Skin epidermis (tissue), 12 donors: ENCODE measurements at regions not wholly inside any gene's neighbourhood (a gene's known extent, or its start where the extent isn't known, plus 50 kb on each side); places are given as distances from the start of the nearest gene placed in this dataset.

Experiments
- H3K27ac ChIP-seq, 21 experiments: fragments of 200-600 bp; sonication (generic) in 11 of 21; one replicate each; pipeline ENCODE4 v1.5.0; 2020; ENCODE audit warnings: mild to moderate bottlenecking in 3 of 21, inconsistent platforms in 2 of 21, moderate library complexity in 2 of 21
- H3K4me3 ChIP-seq, 7 experiments: fragments of 200-600 bp; sonication (generic) in 2 of 7; one replicate each; pipeline ENCODE4 v1.5.0; 2020; ENCODE audit warnings: inconsistent platforms in 2 of 7, mild to moderate bottlenecking in 2 of 7, moderate library complexity in 1 of 7

GRCh38 chr4:181659876-181660275 is 583.3 kb upstream of the TENM3 start:
- Histone ChIP-seq H3K27ac (no peak overlapping the region), H3K4me3 (no peak overlapping the region)

- H3K27ac ChIP-seq = no peak overlapping the region
Observed at GRCh38 chr4:181661090-181661489, 582.1 kb upstream of the TENM3 start.

GRCh38 chr4:181661923-181662322 is 581.3 kb upstream of the TENM3 start:
- Histone ChIP-seq H3K4me3 (no peak overlapping the region), H3K27ac (no peak overlapping the region)

More at GRCh38 chr4:181661090-181661489, 582.1 kb upstream of the TENM3 start:
- H3K4me3 ChIP-seq = no peak overlapping the region

- H3K4me3 ChIP-seq = no peak overlapping the region
- no peak overlapping the region for H3K27ac ChIP-seq
Observed at GRCh38 chr4:181662383-181662782, 580.8 kb upstream of the TENM3 start.

GRCh38 chr4:181670506-181670905 is 572.7 kb upstream of the TENM3 start:
- no peak overlapping the region for H3K4me3 ChIP-seq
- no peak overlapping the region for H3K27ac ChIP-seq

GRCh38 chr4:181671672-181672071 is 571.5 kb upstream of the TENM3 start:
- no peak overlapping the region for H3K27ac ChIP-seq
- no peak overlapping the region for H3K4me3 ChIP-seq

GRCh38 chr4:181672751-181673150 is 570.5 kb upstream of the TENM3 start:
- no peak overlapping the region for H3K27ac ChIP-seq
- no peak overlapping the region for H3K4me3 ChIP-seq

GRCh38 chr4:181674315-181674875 is 568.8 kb upstream of the TENM3 start:
- Histone ChIP-seq H3K4me3 (no peak overlapping the region), H3K27ac (no peak overlapping the region)

GRCh38 chr4:181676546-181676945 is 566.7 kb upstream of the TENM3 start:
- H3K27ac ChIP-seq = no peak overlapping the region
- H3K4me3 ChIP-seq = no peak overlapping the region

- no peak overlapping the region for H3K4me3 ChIP-seq
Observed at GRCh38 chr4:181677201-181677600, 566.0 kb upstream of the TENM3 start.

GRCh38 chr4:181677621-181678020 is 565.6 kb upstream of the TENM3 start:
- Histone ChIP-seq H3K4me3 (no peak overlapping the region), H3K27ac (no peak overlapping the region)

More at GRCh38 chr4:181677201-181677600, 566.0 kb upstream of the TENM3 start:
- H3K27ac ChIP-seq = no peak overlapping the region

- Histone ChIP-seq H3K4me3 (no peak overlapping the region), H3K27ac (no peak overlapping the region)
Observed at GRCh38 chr4:181679754-181680153, 563.4 kb upstream of the TENM3 start.

- Histone ChIP-seq H3K27ac (no peak overlapping the region), H3K4me3 (no peak overlapping the region)
Observed at GRCh38 chr4:181682367-181683047, 560.7 kb upstream of the TENM3 start.

GRCh38 chr4:181684310-181684709 is 558.9 kb upstream of the TENM3 start:
- Histone ChIP-seq H3K27ac (no peak overlapping the region), H3K4me3 (no peak overlapping the region)

GRCh38 chr4:181685461-181685860 is 557.7 kb upstream of the TENM3 start:
- Histone ChIP-seq H3K4me3 (no peak overlapping the region), H3K27ac (no peak overlapping the region)

GRCh38 chr4:181685911-181686310 is 557.3 kb upstream of the TENM3 start:
- Histone ChIP-seq H3K27ac (no peak overlapping the region), H3K4me3 (no peak overlapping the region)

- Histone ChIP-seq H3K4me3 (no peak overlapping the region), H3K27ac (no peak overlapping the region)
Observed at GRCh38 chr4:181687116-181687515, 556.1 kb upstream of the TENM3 start.

- Histone ChIP-seq H3K27ac (no peak overlapping the region), H3K4me3 (no peak overlapping the region)
Observed at GRCh38 chr4:181688432-181688831, 554.8 kb upstream of the TENM3 start.

GRCh38 chr4:181688872-181689271 is 554.3 kb upstream of the TENM3 start:
- no peak overlapping the region for H3K27ac ChIP-seq
- no peak overlapping the region for H3K4me3 ChIP-seq

GRCh38 chr4:181690498-181690897 is 552.7 kb upstream of the TENM3 start:
- Histone ChIP-seq H3K27ac (no peak overlapping the region), H3K4me3 (no peak overlapping the region)

- H3K27ac ChIP-seq = no peak overlapping the region
- no peak overlapping the region for H3K4me3 ChIP-seq
Observed at GRCh38 chr4:181692965-181693364, 550.2 kb upstream of the TENM3 start.

- no peak overlapping the region for H3K4me3 ChIP-seq
- H3K27ac ChIP-seq = no peak overlapping the region
Observed at GRCh38 chr4:181693517-181693916, 549.7 kb upstream of the TENM3 start.
